ENCODE measurements at regions not wholly inside any gene's neighbourhood (a gene's known extent, or its start where the extent isn't known, plus 50 kb on each side); places are given as distances from the start of the nearest gene placed in this dataset.

DNA sequence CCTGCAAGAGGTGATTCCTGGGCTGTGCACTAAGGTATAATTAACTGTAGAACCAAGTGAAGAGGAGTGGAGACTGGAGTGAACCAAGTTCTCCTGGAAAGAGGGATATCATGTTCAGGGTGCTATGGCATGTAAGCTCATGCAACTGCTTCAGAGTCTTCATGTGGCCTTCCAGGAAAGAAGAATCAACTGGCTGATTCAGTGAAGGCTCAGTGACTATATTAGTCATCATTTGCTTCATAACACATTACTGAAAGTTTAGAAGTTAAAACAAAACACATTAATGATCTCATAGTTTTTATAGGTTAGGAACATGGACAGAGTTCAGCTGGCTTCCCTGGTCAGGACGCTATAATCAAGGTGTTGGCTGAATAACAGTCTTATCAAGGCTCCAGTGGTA is 1200.8 kb upstream of the GYPC start:
- TF ChIP-seq, protein P1, sequence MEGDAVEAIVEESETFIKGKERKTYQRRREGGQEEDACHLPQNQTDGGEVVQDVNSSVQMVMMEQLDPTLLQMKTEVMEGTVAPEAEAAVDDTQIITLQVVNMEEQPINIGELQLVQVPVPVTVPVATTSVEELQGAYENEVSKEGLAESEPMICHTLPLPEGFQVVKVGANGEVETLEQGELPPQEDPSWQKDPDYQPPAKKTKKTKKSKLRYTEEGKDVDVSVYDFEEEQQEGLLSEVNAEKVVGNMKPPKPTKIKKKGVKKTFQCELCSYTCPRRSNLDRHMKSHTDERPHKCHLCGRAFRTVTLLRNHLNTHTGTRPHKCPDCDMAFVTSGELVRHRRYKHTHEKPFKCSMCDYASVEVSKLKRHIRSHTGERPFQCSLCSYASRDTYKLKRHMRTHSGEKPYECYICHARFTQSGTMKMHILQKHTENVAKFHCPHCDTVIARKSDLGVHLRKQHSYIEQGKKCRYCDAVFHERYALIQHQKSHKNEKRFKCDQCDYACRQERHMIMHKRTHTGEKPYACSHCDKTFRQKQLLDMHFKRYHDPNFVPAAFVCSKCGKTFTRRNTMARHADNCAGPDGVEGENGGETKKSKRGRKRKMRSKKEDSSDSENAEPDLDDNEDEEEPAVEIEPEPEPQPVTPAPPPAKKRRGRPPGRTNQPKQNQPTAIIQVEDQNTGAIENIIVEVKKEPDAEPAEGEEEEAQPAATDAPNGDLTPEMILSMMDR (conservative IDR thresholded peaks at IDR 0.05) = no peak
- TF ChIP-seq EZH2 (IDR thresholded peaks at IDR 0.05; ENCODE audit: low read depth) = no peak

Data from PC-9 (cell line).